BLaER1 (cell line): ENCODE measurements at regions not wholly inside any gene's neighbourhood (a gene's known extent, or its start where the extent isn't known, plus 50 kb on each side); places are given as distances from the start of the nearest gene placed in this dataset.
"Not testable (repeated sequence)": the region's sequence is repeated elsewhere in the genome, so short reads cannot be mapped to it uniquely, and the experiment has no call there.

Source experiments
- H3K27ac ChIP-seq: shearing (Covaris generic); formaldehyde crosslinking; 2 replicates; pipeline ENCODE4 v1.8.1; 2022
- H3K27me3 ChIP-seq: shearing (Covaris generic); formaldehyde crosslinking; 2 replicates; pipeline ENCODE4 v1.8.1; 2022
- H3K36me3 ChIP-seq: shearing (Covaris generic); formaldehyde crosslinking; 2 replicates; pipeline ENCODE4 v1.8.1; 2022
- H3K4me1 ChIP-seq: shearing (Covaris generic); formaldehyde crosslinking; 2 replicates; pipeline ENCODE4 v1.8.1; 2022
- H3K4me2 ChIP-seq: shearing (Covaris generic); formaldehyde crosslinking; 2 replicates; pipeline ENCODE4 v1.8.1; 2022
- H3K4me3 ChIP-seq: shearing (Covaris generic); formaldehyde crosslinking; 2 replicates; pipeline ENCODE4 v1.8.1; 2022
- H3K9ac ChIP-seq: shearing (Covaris generic); formaldehyde crosslinking; 2 replicates; pipeline ENCODE4 v1.8.1; 2022
- H3K9me3 ChIP-seq: shearing (Covaris generic); formaldehyde crosslinking; 2 replicates; pipeline ENCODE4 v1.8.1; 2022
- H4K20me1 ChIP-seq: shearing (Covaris generic); formaldehyde crosslinking; 2 replicates; pipeline ENCODE4 v1.8.1; 2022
- Cebpa-rat ChIP-seq: shearing (Covaris generic); IDR thresholded peaks from 2 replicates; pipeline ENCODE4 v1.8.1; 2022

GRCh38 chr11:10984742-10985141, 126.9 kb upstream of the ZBED5 start:
- Histone ChIP-seq H3K27ac (no peak overlapping the region), H3K27me3 (no peaks in the 10 kb centered on the region), H4K20me1 (no peaks in the 10 kb centered on the region), H3K9ac (no peak overlapping the region), H3K4me2 (no peak overlapping the region), H3K4me3 (no peak overlapping the region), H3K9me3 (no peaks in the 10 kb centered on the region; the same call in 1 of the 2 replicates), H3K4me1 (peaks cover 16% of the 10 kb centered on the region), H3K36me3 (no peaks in the 10 kb centered on the region)
- TF ChIP-seq Cebpa-rat = no peak

GRCh38 chr11:10984250-10984649, 126.4 kb upstream of the ZBED5 start:
- Histone ChIP-seq H3K9me3 (no peaks in the 10 kb centered on the region; the same call in 1 of the 2 replicates), H3K4me2 (no peak overlapping the region), H4K20me1 (no peaks in the 10 kb centered on the region), H3K4me1 (peaks cover 16% of the 10 kb centered on the region), H3K4me3 (no peak overlapping the region), H3K36me3 (no peaks in the 10 kb centered on the region), H3K9ac (no peak overlapping the region), H3K27me3 (no peaks in the 10 kb centered on the region), H3K27ac (no peak overlapping the region)
- no peak for TF ChIP-seq Cebpa-rat

GRCh38 chr11:10982704-10983510, 125.1 kb upstream of the ZBED5 start:
- Histone ChIP-seq H3K9me3 (no peaks in the 10 kb centered on the region; the same call in 1 of the 2 replicates), H3K4me2 (peak overlapping the region; percentile 8; the same call in 1 of the 2 replicates), H3K4me3 (no peak overlapping the region), H3K4me1 (peaks cover 16% of the 10 kb centered on the region), H3K9ac (no peak overlapping the region), H3K27me3 (no peaks in the 10 kb centered on the region), H3K36me3 (no peaks in the 10 kb centered on the region), H4K20me1 (no peaks in the 10 kb centered on the region), H3K27ac (no peak overlapping the region)
- no peak for TF ChIP-seq Cebpa-rat

GRCh38 chr11:10979529-10979928, 121.7 kb upstream of the ZBED5 start:
- no peak overlapping the region for H3K27ac ChIP-seq
- no peaks in the 10 kb centered on the region for H3K36me3 ChIP-seq
- H3K4me2 ChIP-seq = no peak overlapping the region
- no peaks in the 10 kb centered on the region for H4K20me1 ChIP-seq
- no peak overlapping the region for H3K9ac ChIP-seq
- H3K4me3 ChIP-seq = no peak overlapping the region
- H3K27me3 ChIP-seq = no peaks in the 10 kb centered on the region
- H3K9me3 ChIP-seq = peaks cover 5% of the 10 kb centered on the region; the same call in 1 of the 2 replicates
- TF ChIP-seq Cebpa-rat = no peak
- H3K4me1 ChIP-seq = peaks cover 9% of the 10 kb centered on the region; the same call in 1 of the 2 replicates

GRCh38 chr11:10978198-10978597, 120.3 kb upstream of the ZBED5 start:
- no peak overlapping the region for H3K4me2 ChIP-seq
- no peak overlapping the region for H3K9ac ChIP-seq
- H3K9me3 ChIP-seq = peaks cover 5% of the 10 kb centered on the region; the same call in 1 of the 2 replicates
- no peak overlapping the region for H3K27ac ChIP-seq
- H3K4me1 ChIP-seq = peaks cover 5% of the 10 kb centered on the region; the same call in 1 of the 2 replicates
- H3K4me3 ChIP-seq = no peak overlapping the region
- H3K36me3 ChIP-seq = no peaks in the 10 kb centered on the region
- H4K20me1 ChIP-seq = no peaks in the 10 kb centered on the region
- no peak for TF ChIP-seq Cebpa-rat
- no peaks in the 10 kb centered on the region for H3K27me3 ChIP-seq

- Histone ChIP-seq H3K9ac (no peak overlapping the region), H3K9me3 (peaks cover 5% of the 10 kb centered on the region; the same call in 1 of the 2 replicates), H3K4me3 (no peak overlapping the region), H3K27me3 (no peaks in the 10 kb centered on the region), H3K4me1 (no peaks in the 10 kb centered on the region), H3K36me3 (no peaks in the 10 kb centered on the region), H4K20me1 (no peaks in the 10 kb centered on the region), H3K27ac (no peak overlapping the region), H3K4me2 (no peak overlapping the region)
- TF ChIP-seq Cebpa-rat = no peak
These were observed 117.5 kb upstream of the ZBED5 start for GRCh38 chr11:10975287-10975721.

GRCh38 chr11:10973416-10973815, 115.6 kb upstream of the ZBED5 start:
- no peaks in the 10 kb centered on the region for H3K36me3 ChIP-seq
- no peak for TF ChIP-seq Cebpa-rat
- no peaks in the 10 kb centered on the region for H3K27me3 ChIP-seq
- no peak overlapping the region for H3K4me2 ChIP-seq
- no peak overlapping the region for H3K27ac ChIP-seq
- H3K9ac ChIP-seq = no peak overlapping the region
- H3K9me3 ChIP-seq = 0 out of 2 replicates have a peak, but pooled peaks cover 5% of the 10 kb centered on the region
- H4K20me1 ChIP-seq = no peaks in the 10 kb centered on the region
- no peak overlapping the region for H3K4me3 ChIP-seq
- no peaks in the 10 kb centered on the region for H3K4me1 ChIP-seq

- no peaks in the 10 kb centered on the region for H3K36me3 ChIP-seq
- H3K27me3 ChIP-seq = no peaks in the 10 kb centered on the region
- no peaks in the 10 kb centered on the region for H4K20me1 ChIP-seq
- no peak overlapping the region for H3K4me3 ChIP-seq
- TF ChIP-seq Cebpa-rat = no peak
- H3K9me3 ChIP-seq = no peaks in the 10 kb centered on the region
- no peak overlapping the region for H3K9ac ChIP-seq
- no peak overlapping the region for H3K4me2 ChIP-seq
- no peak overlapping the region for H3K27ac ChIP-seq
- H3K4me1 ChIP-seq = no peaks in the 10 kb centered on the region
These were observed 113.1 kb upstream of the ZBED5 start for GRCh38 chr11:10970926-10971325.

GRCh38 chr11:10969387-10969786, 111.5 kb upstream of the ZBED5 start:
- H3K4me1 ChIP-seq = no peaks in the 10 kb centered on the region
- no peak overlapping the region for H3K27ac ChIP-seq
- no peak for TF ChIP-seq Cebpa-rat
- no peak overlapping the region for H3K4me2 ChIP-seq
- no peak overlapping the region for H3K4me3 ChIP-seq
- no peaks in the 10 kb centered on the region for H4K20me1 ChIP-seq
- no peaks in the 10 kb centered on the region for H3K36me3 ChIP-seq
- H3K9ac ChIP-seq = no peak overlapping the region
- no peaks in the 10 kb centered on the region for H3K27me3 ChIP-seq
- peaks cover 4% of the 10 kb centered on the region for H3K9me3 ChIP-seq

- not testable (repeated sequence) for H3K4me3 ChIP-seq, H3K27me3 ChIP-seq, H3K27ac ChIP-seq, H3K36me3 ChIP-seq, H3K9ac ChIP-seq, H4K20me1 ChIP-seq, H3K4me1 ChIP-seq, H3K4me2 ChIP-seq
- H3K9me3 ChIP-seq = peaks cover 29% of the 10 kb centered on the region
These were observed 99.0 kb upstream of the ZBED5 start for GRCh38 chr11:10956884-10957283.
